ENCODE measurements at regions not wholly inside any gene's neighbourhood (a gene's known extent, or its start where the extent isn't known, plus 50 kb on each side); places are given as distances from the start of the nearest gene placed in this dataset.
"Not testable (repeated sequence)": the region's sequence is repeated elsewhere in the genome, so short reads cannot be mapped to it uniquely, and the experiment has no call there.

- TF ChIP-seq CTCF (conservative IDR thresholded peaks at IDR 0.05; ENCODE audit: low read length); EZH2phosphoT487 (IDR thresholded peaks at IDR 0.05; ENCODE audit: borderline replicate concordance, low read depth, low read length): not testable (repeated sequence)
Observed at GRCh38 chr16:88226302-88226701, 156.5 kb upstream of the ZNF469 start.

All from OCI-LY7 (cell line).